ENCODE measurements at regions not wholly inside any gene's neighbourhood (a gene's known extent, or its start where the extent isn't known, plus 50 kb on each side); places are given as distances from the start of the nearest gene placed in this dataset.

DNA sequence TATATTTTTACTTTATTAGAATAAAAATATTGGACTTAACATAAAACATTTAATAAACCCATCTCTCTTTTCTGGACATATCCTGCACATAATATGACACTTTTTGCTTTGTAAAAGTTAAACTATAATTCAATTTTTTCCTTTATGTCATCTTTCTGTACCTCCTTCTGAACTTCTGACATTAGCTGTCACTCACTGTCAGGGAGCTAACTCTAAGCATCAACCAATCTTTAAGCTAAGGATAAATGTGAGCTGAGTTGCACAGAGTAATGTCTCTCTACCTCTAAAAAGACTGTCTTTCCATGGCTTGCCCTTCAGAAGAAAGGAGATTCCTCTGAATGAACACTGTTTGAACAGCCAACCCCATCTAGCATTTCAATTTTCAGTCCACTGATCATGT lies 948.6 kb upstream of the CHAC2 start:
- TF ChIP-seq, protein P1, sequence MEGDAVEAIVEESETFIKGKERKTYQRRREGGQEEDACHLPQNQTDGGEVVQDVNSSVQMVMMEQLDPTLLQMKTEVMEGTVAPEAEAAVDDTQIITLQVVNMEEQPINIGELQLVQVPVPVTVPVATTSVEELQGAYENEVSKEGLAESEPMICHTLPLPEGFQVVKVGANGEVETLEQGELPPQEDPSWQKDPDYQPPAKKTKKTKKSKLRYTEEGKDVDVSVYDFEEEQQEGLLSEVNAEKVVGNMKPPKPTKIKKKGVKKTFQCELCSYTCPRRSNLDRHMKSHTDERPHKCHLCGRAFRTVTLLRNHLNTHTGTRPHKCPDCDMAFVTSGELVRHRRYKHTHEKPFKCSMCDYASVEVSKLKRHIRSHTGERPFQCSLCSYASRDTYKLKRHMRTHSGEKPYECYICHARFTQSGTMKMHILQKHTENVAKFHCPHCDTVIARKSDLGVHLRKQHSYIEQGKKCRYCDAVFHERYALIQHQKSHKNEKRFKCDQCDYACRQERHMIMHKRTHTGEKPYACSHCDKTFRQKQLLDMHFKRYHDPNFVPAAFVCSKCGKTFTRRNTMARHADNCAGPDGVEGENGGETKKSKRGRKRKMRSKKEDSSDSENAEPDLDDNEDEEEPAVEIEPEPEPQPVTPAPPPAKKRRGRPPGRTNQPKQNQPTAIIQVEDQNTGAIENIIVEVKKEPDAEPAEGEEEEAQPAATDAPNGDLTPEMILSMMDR (conservative IDR thresholded peaks at IDR 0.05; ENCODE audit: low read depth in 2 of 2), result no peak
- TF ChIP-seq EZH2 (IDR thresholded peaks at IDR 0.05; ENCODE audit: low read depth, unreplicated experiment) (no peak), POLR2AphosphoS5 (IDR thresholded peaks at IDR 0.05; ENCODE audit: low read depth) (no peak), EZH2phosphoT487 (IDR thresholded peaks at IDR 0.05; ENCODE audit: unreplicated experiment) (no peak), CREB1 (CRISPR knock-in tag; IDR thresholded peaks at IDR 0.05; ENCODE audit: low read depth) (no peak), ZNF331 (CRISPR knock-in tag; IDR thresholded peaks at IDR 0.05; ENCODE audit: low read depth) (no peak), STAT1 (IDR thresholded peaks at IDR 0.05; ENCODE audit: unreplicated experiment) (no peak)
- TF ChIP-seq, protein P2, sequence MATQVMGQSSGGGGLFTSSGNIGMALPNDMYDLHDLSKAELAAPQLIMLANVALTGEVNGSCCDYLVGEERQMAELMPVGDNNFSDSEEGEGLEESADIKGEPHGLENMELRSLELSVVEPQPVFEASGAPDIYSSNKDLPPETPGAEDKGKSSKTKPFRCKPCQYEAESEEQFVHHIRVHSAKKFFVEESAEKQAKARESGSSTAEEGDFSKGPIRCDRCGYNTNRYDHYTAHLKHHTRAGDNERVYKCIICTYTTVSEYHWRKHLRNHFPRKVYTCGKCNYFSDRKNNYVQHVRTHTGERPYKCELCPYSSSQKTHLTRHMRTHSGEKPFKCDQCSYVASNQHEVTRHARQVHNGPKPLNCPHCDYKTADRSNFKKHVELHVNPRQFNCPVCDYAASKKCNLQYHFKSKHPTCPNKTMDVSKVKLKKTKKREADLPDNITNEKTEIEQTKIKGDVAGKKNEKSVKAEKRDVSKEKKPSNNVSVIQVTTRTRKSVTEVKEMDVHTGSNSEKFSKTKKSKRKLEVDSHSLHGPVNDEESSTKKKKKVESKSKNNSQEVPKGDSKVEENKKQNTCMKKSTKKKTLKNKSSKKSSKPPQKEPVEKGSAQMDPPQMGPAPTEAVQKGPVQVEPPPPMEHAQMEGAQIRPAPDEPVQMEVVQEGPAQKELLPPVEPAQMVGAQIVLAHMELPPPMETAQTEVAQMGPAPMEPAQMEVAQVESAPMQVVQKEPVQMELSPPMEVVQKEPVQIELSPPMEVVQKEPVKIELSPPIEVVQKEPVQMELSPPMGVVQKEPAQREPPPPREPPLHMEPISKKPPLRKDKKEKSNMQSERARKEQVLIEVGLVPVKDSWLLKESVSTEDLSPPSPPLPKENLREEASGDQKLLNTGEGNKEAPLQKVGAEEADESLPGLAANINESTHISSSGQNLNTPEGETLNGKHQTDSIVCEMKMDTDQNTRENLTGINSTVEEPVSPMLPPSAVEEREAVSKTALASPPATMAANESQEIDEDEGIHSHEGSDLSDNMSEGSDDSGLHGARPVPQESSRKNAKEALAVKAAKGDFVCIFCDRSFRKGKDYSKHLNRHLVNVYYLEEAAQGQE (IDR thresholded peaks at IDR 0.05; ENCODE audit: unreplicated experiment), result no peak

Data from GM23338 (cell line).